ENCODE measurements at regions not wholly inside any gene's neighbourhood (a gene's known extent, or its start where the extent isn't known, plus 50 kb on each side); places are given as distances from the start of the nearest gene placed in this dataset.
"Not testable (repeated sequence)": the region's sequence is repeated elsewhere in the genome, so short reads cannot be mapped to it uniquely, and the experiment has no call there.

DNA sequence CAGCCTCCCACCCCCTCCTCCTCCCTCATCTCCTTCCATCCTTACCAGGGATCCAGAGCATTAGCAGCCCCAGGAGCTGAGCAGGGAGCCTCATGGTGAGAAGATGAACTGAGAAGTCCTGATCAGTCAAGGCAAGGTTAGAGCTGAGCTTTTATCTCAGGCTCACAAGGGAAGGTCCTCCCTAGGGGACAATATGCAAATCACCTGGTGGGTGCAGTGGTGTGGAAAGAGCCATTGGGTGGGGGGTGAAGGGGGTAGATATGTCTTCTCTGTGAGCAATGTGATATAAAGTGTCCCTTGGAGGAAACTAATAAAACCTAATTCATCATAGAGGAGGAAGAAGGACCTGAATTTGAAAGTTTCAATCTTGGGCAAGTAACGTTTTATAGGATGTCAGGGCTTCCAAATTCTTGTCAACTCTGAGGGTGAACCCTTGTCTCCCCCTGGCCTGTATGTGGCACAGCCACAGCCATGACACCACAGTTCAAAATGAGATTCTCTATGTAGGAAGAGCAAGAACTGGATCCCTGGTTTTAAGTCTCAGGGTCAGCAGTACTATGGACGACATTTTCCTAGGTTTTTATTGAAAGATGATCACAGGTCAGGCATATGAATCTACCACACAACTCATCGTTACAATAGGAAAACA lies 543.5 kb downstream of the RPIA start:
- DNase-seq: not testable (repeated sequence)

GRCh38 chr2:89236832-89237450 lies 545.5 kb downstream of the RPIA start:
- not testable (repeated sequence) for DNase-seq

GRCh38 chr2:89237783-89238182 lies 546.3 kb downstream of the RPIA start:
- not testable (repeated sequence) for DNase-seq

- not testable (repeated sequence) for DNase-seq
Observed at GRCh38 chr2:89243114-89243700, 551.7 kb downstream of the RPIA start.

- not testable (repeated sequence) for DNase-seq
Observed at GRCh38 chr2:89244407-89244806, 552.9 kb downstream of the RPIA start.

DNA sequence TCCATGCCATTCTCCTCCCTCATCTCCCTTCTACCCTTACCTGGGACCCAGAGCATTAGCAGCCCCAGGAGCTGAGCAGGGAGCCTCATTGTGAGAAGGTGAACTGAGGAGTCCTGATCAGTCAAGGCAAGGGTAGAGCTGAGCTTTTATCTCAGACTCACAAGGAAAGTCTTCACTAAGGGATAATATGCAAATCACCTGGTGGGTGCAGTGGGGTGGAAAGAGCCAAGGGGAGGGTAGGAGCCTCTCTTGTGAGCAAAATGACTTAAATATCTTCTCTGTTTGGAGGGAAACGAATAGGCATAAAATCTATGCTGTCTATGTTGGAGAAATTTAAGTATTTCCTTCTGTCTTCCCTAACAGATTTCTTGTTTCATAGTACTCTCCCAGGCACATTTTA lies 554.0 kb downstream of the RPIA start:
- DNase-seq: not testable (repeated sequence)

- DNase-seq: not testable (repeated sequence)
Observed at GRCh38 chr2:89246027-89246426, 554.6 kb downstream of the RPIA start.

DNA sequence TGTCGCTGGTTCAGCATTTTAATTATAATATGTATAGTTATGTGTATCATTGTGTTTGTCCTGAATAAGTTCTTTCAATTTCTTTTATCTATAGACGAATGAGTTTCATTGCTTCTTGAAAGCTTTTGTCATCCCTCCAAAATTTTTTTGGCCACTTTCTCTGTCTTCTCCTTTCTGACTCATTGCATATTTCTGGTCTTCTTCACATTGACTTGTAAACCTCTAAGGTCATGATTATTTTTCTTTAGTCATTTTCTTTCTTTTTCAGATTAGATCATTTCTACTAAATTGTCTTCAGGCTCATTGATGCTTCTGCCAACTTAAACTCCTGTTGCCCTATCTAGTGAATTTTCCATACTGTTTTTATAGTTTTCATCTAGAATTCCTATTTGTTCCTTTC lies 555.1 kb downstream of the RPIA start:
- not testable (repeated sequence) for DNase-seq

GRCh38 chr2:89255013-89255412 lies 563.5 kb downstream of the RPIA start:
- not testable (repeated sequence) for DNase-seq

- DNase-seq: not testable (repeated sequence)
Observed at GRCh38 chr2:89273443-89273842, 582.0 kb downstream of the RPIA start.

- DNase-seq: not testable (repeated sequence)
Observed at GRCh38 chr2:89280536-89280935, 589.1 kb downstream of the RPIA start.

GRCh38 chr2:89286448-89287080 lies 595.1 kb downstream of the RPIA start:
- not testable (repeated sequence) for DNase-seq

DNA sequence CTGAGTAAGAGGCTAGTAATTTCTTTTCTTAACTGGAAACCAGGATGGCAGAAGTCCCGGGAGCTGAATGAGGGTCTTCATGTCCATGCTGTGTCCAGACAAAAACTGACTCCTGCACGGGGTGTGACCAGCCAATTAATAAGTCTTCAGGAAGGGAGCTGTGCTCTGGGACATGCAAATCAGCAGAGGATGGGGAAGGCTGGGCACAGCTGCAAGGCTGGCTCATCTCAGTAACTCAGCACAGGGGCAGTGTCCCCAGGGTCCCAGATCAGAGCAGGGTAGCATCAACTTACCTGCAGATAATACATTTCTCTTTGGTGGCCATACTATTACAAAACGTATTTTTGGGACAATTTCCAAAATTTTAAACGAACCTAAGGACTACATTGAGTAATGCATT lies 595.6 kb downstream of the RPIA start:
- DNase-seq: not testable (repeated sequence)

DNA sequence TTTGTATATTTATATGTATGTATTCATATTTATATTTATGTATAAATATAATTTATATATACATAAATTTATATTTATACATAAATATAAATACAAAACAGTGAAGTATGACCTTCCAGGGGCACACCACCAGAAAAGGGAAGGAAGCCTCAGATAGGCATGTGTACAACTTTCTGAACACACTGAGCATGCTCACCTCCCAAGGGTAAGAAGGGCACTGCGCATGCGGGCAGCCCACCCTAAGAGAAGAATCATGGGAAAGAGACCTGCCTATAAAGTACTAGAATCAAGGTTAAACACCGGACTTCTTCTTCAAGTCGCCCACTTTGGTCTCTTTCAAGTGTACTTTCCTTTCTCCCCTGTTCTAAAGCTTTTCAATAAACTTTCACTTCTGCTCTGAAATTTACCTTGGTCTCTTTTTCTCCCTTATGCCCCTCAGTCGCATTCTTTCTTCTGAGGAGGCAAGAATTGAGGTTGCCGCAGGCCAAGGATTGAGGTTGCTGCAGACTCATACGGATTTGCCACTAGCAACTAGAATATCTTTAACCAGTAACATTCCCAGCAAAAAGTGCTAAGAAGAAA lies 600.3 kb downstream of the RPIA start:
- DNase-seq: not testable (repeated sequence)

DNA sequence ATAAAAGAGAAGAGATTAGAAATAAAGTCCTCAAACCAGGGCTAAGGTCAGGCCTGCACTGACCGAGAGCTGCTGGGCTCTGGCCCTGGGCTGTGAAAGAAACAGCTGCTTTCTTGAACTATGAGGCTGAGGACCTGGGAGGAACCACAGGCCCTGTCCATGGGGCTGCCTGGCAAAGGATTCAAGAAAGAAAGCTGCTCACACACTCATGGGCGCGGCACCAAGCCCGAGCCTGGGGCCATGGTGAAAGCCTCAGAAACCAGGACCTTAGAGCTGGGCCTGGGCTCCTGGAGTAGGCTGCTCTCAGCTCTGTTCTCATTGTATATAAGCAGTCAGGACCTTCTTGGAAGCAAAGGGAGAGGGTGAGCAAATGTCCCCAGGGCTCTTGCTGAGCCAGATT lies 601.9 kb downstream of the RPIA start:
- not testable (repeated sequence) for DNase-seq

DNA sequence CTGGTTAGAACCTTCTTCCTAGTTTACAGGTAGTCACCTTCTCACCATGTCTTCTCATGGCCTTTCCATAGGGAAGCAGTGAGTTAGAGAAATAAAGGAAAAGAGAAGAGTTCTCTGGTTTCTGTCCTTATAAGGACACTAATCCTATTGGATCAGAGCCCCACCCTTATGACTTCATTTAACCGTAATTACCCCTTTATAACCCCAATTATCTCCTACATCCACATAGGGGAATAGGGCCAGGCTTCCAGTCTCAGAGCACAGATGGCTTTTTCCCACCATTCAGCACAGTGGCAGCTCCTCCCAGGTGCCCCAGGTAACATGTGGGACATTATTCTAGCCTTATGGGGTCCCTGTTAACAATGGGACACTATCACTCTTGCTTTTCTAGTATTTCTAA lies 602.9 kb downstream of the RPIA start:
- DNase-seq: not testable (repeated sequence)

DNA sequence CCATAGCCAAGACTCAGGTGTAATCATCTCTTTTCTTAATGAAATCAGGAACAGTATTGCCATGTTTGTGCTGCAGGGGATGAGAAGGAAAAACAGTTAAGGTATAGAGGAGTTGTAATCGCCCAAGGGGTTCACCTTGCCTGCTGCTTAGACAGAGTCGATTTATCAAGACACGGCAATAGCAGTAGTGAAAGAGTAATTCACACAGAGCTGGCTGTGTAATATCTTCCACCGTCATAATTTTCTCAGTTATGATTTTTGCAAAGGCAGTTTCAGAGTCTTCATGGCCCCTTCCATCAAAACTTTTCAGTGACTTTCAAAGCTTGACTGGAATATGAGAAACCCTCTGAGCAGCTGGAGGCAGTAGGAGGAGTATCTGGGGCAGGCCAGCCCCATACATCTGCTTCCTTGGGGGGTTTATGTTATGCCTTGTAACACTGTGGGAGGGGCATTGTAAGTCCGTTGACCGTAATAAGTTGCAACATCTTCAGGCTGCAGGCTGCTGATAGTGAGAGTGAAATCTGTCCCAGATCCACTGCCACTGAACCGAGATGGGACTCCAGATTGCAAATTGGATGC lies 605.4 kb downstream of the RPIA start:
- not testable (repeated sequence) for DNase-seq

GRCh38 chr2:89299196-89299595 lies 607.7 kb downstream of the RPIA start:
- DNase-seq: not testable (repeated sequence)

- DNase-seq: not testable (repeated sequence)
Observed at GRCh38 chr2:89305623-89306022, 614.1 kb downstream of the RPIA start.

- not testable (repeated sequence) for DNase-seq
Observed at GRCh38 chr2:89306869-89307637, 615.6 kb downstream of the RPIA start.

DNA sequence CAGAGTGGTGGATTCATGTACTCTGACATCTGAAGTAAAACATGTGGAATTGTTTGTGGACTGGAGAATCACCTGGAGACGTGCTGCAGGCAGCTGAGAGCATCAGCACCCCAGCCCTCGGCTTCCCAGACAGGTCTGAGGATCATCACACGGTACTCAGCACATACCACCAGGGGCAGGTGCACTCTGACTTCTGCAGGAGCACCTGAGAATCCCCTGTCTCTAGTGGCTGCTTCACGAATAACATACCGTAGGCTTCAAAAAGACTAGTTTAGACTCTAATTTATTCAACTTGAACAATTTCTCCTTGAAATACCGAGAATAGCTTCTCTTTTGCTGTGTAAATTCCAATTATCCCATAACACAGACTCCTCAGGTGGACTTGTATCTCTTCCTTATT lies 627.5 kb downstream of the RPIA start:
- not testable (repeated sequence) for DNase-seq

DNA sequence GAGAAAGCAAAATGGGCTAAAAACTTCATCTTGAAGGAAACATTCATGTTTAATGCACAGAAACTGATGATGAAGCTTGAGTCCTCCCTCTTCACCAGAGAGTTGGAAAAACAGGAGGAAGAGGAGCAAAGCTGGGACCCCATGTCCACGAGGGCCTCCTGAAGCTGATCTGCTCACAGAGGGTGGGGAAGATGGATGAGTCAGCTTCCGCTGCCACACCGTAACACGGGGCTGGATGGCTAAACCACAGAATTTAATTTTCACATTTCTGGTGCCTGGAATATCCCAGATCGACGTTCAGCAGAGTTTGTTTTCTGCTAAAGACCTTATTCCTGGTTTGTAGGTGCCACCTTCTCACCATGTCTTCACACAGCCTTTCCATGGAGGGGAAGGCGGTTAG lies 634.4 kb downstream of the RPIA start:
- not testable (repeated sequence) for DNase-seq
